Stimulated activated CD8-positive, alpha-beta memory T cell treated with anti-CD3 and anti-CD28 coated beads, Interleukin-12 subunit alpha, Interleukin-12 subunit beta, amount 100 ng/mL, for 1 hour (primary cell): ENCODE measurements at regions not wholly inside any gene's neighbourhood (a gene's known extent, or its start where the extent isn't known, plus 50 kb on each side); places are given as distances from the start of the nearest gene placed in this dataset.
"Not testable (repeated sequence)": the region's sequence is repeated elsewhere in the genome, so short reads cannot be mapped to it uniquely, and the experiment has no call there.

Experiments used
- DNase-seq: peaks from one replicate; pipeline ENCODE4 v3.0.0-alpha.2; 2020; ENCODE audit warnings: low read depth

GRCh38 chr6:22147921-22148776 is 148.7 kb downstream of the PRL start:
- DNase-seq, result no peak

GRCh38 chr6:22149096-22149495 is 147.7 kb downstream of the PRL start:
- no peak for DNase-seq

GRCh38 chr6:22149501-22150367 is 147.1 kb downstream of the PRL start:
- DNase-seq, result no peak

GRCh38 chr6:22150368-22151035 is 146.3 kb downstream of the PRL start:
- DNase-seq, result no peak

- no peak for DNase-seq
Measured at GRCh38 chr6:22151892-22152291, 144.9 kb downstream of the PRL start.

- no peak for DNase-seq
Measured at GRCh38 chr6:22152841-22153240, 144.0 kb downstream of the PRL start.

GRCh38 chr6:22153384-22154158 is 143.3 kb downstream of the PRL start:
- DNase-seq, result no peak

- DNase-seq, result no peak
Measured at GRCh38 chr6:22155551-22155950, 141.3 kb downstream of the PRL start.

- DNase-seq, result no peak
Measured at GRCh38 chr6:22157233-22157632, 139.6 kb downstream of the PRL start.

GRCh38 chr6:22164236-22164635 is 132.6 kb downstream of the PRL start:
- no peak for DNase-seq

GRCh38 chr6:22171006-22171405 is 125.8 kb downstream of the PRL start:
- DNase-seq, result not testable (repeated sequence)

- DNase-seq, result not testable (repeated sequence)
Measured at GRCh38 chr6:22171885-22172284, 125.0 kb downstream of the PRL start.

- DNase-seq, result no peak
Measured at GRCh38 chr6:22173311-22173710, 123.5 kb downstream of the PRL start.

- not testable (repeated sequence) for DNase-seq
Measured at GRCh38 chr6:22180250-22180649, 116.6 kb downstream of the PRL start.

- no peak for DNase-seq
Measured at GRCh38 chr6:22184371-22184770, 112.5 kb downstream of the PRL start.

GRCh38 chr6:22189946-22190345 is 106.9 kb downstream of the PRL start:
- DNase-seq, result no peak

- DNase-seq, result no peak
Measured at GRCh38 chr6:22194188-22194921, 102.5 kb downstream of the PRL start.

- no peak for DNase-seq
Measured at GRCh38 chr6:22199771-22200170, 97.1 kb downstream of the PRL start.

GRCh38 chr6:22204153-22204552 is 92.7 kb downstream of the PRL start:
- no peak for DNase-seq

- no peak for DNase-seq
Measured at GRCh38 chr6:22205266-22205665, 91.6 kb downstream of the PRL start.

GRCh38 chr6:22206106-22206505 is 90.7 kb downstream of the PRL start:
- no peak for DNase-seq
